ENCODE measurements at regions not wholly inside any gene's neighbourhood (a gene's known extent, or its start where the extent isn't known, plus 50 kb on each side); places are given as distances from the start of the nearest gene placed in this dataset.
A peak's percentile ranks its signal among the peaks of the same experiment; 100 is the strongest.

GRCh38 chr3:161444694-161445077 is 51.9 kb upstream of the OTOL1 start:
- DNase-seq: no peak

DNA sequence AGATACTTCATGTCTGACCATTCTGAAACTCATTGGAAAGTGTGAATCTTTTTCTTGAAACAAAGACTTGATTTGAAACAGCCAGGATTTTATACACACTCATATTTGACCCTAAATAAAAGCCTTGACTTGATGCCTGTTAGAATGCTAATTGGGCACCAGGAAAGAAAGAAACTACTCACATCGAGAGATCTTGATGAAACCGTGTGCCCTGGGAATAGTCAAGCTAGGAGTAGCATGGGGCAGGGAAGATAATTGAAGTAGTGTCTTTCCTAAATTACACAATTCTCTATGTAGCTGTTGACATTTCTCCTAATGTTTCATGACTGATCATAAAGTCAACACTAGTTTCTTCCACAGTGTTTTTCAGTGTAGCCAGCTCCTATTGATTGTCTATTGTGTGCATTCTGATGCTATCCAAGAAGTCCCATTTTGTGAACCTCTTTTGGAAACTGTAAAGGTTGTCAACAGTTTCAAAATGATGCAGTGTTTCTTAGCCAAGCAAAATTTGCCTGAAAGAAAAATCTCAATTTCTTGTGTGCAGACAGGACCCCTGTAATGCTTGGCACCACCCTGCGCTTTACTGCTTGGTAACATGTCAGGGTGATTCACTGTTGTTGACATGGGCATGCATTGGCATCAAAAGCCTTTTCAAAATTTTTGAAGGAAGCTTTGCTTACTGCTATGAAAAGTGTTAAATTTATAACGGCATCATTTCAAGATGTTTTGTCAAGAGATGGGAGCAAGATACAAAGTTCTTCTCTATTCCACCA is 52.5 kb upstream of the OTOL1 start:
- no peak for DNase-seq

DNA sequence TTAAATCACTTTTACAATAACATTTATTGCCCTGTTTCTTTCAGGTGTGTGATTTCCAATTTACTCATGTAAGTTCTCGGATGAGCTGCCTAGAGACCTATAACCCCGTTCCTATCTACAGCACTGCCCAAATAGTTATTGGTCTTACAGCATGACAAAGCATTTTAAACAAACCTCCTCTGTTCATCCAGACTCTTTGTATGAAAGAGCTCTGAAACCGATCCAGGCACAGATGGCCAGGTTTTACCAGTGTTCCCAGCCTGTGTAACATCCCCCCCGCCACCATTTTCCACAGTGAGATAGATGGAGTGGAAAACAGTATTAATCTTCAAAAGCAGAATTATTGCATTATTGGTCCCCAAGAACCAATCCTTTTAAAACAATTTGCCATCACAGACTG is 59.0 kb upstream of the SPTSSB start:
- DNase-seq: peak in 1 of 2 experiments; percentile 26

DNA sequence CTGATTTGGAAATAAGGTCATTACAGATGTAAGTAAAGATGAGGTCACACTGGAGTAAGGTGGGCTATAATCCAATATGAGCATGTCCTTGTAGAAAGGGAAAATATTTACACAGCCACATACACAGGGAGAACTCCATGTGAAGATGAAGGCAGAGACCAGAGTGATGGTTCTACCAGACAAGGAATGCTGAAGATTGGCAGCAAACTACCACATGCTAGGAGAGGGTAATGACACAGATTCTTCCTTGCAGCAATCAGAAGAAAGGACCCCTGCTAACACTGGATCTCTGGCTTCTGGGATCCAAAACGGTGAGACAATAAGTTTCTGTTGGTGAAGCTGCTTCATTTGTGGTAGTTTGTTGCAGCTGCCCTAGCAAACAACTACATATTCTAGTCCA is 56.0 kb upstream of the SPTSSB start:
- no peak for DNase-seq

DNA sequence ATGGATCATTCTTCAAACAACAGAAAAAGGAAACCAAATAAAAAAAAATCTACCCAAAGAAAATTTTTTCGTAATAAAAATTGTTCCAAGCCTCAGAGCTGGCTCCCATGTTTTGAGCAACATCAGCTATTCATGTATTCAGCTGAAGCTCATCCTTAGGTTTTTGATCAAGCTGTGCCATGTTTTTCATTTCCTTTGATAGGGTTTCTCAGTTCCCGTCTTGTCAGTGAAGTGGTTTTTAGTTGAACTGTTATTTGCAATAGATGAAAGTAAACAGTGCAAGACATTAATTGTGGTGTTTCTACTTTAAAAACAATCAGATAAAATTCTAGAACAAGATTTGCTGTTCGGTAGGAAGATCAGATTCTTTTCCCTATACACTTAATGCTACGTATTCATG is 55.4 kb upstream of the SPTSSB start:
- no peak for DNase-seq

DNA sequence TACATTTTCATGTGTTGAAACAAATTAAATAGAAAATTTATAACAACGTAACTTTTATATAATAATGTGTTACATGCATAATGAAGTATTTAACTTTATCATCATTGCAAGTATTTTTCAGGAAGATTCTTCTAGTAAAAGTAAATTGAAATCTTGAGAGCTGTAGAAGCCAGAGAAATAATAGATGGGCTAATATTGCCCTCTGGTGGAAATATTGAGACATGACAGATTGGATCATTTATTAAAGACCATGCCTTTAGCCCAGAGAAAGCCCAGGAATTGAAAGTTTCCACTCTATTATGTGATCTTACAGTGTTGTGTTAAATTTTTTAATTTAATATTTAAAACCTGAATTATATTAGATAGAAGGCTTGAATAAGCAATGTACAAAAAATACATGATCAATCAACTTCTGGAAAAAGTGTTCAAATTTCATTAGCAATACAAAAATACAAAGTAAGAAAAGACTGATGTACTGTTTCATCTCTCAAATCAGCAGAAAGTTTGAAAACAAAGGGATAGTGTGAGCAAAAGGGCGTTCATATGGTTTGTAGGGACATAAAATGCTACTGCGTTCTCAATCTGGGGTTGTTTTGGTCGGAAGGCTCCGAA is 52.7 kb upstream of the SPTSSB start:
- peak in 1 of 2 experiments; percentile 61 for DNase-seq

DNA sequence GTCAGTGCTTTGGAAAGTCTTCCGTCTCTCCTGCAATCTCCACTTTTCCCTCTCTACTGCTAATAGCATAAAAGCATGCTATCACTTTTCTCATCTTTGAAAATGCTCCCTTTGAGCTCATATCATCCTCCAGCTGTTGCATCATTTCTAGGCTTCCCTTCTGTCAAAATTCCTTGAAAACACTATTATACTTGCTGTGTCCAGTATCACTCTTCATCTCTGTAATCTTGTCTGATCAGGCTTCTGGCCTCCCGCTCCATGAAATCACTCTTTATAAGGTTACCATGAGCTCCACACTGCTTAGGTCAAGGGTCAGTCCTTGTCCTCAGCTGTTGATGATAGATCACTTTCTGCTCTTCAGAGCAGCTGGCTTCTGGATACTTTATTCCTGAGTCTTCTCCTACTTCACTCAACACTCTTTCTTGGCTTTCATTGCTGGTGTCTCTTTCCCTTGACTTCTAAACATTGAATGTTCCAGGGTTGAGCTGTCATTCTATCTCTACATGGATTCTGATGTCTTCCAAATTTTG is 50.9 kb upstream of the SPTSSB start:
- DNase-seq: peak in 1 of 2 experiments; percentile 53
